Neural cell (in vitro differentiated cells): ENCODE measurements at regions not wholly inside any gene's neighbourhood (a gene's known extent, or its start where the extent isn't known, plus 50 kb on each side); places are given as distances from the start of the nearest gene placed in this dataset.

Experiments used
- POLR2AphosphoS5 ChIP-seq: IDR thresholded peaks from 2 replicates; pipeline ENCODE4 v1.6.1; 2012
- TAF1 ChIP-seq: IDR thresholded peaks from 2 replicates; pipeline ENCODE4 v1.6.1; 2012; ENCODE audit warnings: low read depth
- TF ChIP-seq, protein P1 (sequence below): fragments of 450-650 bp; IDR thresholded peaks from 2 replicates; pipeline ENCODE4 v1.5.1; 2014; ENCODE audit warnings: antibody characterized with exemption, mild to moderate bottlenecking, moderate library complexity; ENCODE audit not compliant: poor library complexity, severe bottlenecking

GRCh38 chr18:60182223-60182622 is 190.4 kb downstream of the MC4R start:
- TF ChIP-seq POLR2AphosphoS5 (no peak), TAF1 (no peak)
- TF ChIP-seq, protein P1, sequence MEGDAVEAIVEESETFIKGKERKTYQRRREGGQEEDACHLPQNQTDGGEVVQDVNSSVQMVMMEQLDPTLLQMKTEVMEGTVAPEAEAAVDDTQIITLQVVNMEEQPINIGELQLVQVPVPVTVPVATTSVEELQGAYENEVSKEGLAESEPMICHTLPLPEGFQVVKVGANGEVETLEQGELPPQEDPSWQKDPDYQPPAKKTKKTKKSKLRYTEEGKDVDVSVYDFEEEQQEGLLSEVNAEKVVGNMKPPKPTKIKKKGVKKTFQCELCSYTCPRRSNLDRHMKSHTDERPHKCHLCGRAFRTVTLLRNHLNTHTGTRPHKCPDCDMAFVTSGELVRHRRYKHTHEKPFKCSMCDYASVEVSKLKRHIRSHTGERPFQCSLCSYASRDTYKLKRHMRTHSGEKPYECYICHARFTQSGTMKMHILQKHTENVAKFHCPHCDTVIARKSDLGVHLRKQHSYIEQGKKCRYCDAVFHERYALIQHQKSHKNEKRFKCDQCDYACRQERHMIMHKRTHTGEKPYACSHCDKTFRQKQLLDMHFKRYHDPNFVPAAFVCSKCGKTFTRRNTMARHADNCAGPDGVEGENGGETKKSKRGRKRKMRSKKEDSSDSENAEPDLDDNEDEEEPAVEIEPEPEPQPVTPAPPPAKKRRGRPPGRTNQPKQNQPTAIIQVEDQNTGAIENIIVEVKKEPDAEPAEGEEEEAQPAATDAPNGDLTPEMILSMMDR = no peak
